H9 (cell line): ENCODE measurements at regions not wholly inside any gene's neighbourhood (a gene's known extent, or its start where the extent isn't known, plus 50 kb on each side); places are given as distances from the start of the nearest gene placed in this dataset.

ENCODE experiments used
- DNase-seq: peaks from one replicate; pipeline ENCODE4 v3.0.0-alpha.2; 2017
- H2AFZ ChIP-seq: one replicate; pipeline ENCODE4 v1.6.1; 2013; ENCODE audit warnings: mild to moderate bottlenecking, low read length, control low read depth, moderate library complexity
- H2AK5ac ChIP-seq: 2 replicates; pipeline ENCODE4 v1.6.1; 2013; ENCODE audit warnings: low read length, control low read depth, mixed read lengths; ENCODE audit not compliant: insufficient read length
- H2BK120ac ChIP-seq: one replicate; pipeline ENCODE4 v1.6.1; 2013; ENCODE audit warnings: low read depth, mild to moderate bottlenecking, low read length, control low read depth, inconsistent platforms; ENCODE audit not compliant: poor library complexity, severe bottlenecking
- H2BK12ac ChIP-seq: 2 replicates; pipeline ENCODE4 v1.6.1; 2013; ENCODE audit warnings: low read length, control low read depth, mixed read lengths, low read depth; ENCODE audit not compliant: insufficient read length
- H2BK15ac ChIP-seq: 2 replicates; pipeline ENCODE4 v1.6.1; 2013; ENCODE audit warnings: low read depth, low read length, control low read depth
- H2BK20ac ChIP-seq: one replicate; pipeline ENCODE4 v1.6.1; 2013; ENCODE audit warnings: low read depth, mild to moderate bottlenecking, low read length, control low read depth, inconsistent platforms; ENCODE audit not compliant: poor library complexity, severe bottlenecking
- H2BK5ac ChIP-seq: 2 replicates; pipeline ENCODE4 v1.6.1; 2013; ENCODE audit warnings: low read length, control low read depth, mixed read lengths; ENCODE audit not compliant: insufficient read length
- H3K14ac ChIP-seq: 2 replicates; pipeline ENCODE4 v1.6.1; 2013; ENCODE audit warnings: low read length, control low read depth; ENCODE audit not compliant: insufficient read depth
- H3K18ac ChIP-seq: 2 replicates; pipeline ENCODE4 v1.6.1; 2013; ENCODE audit warnings: low read depth, mild to moderate bottlenecking, mixed read lengths, low read length, control low read depth; ENCODE audit not compliant: insufficient read length
- H3K23ac ChIP-seq: 2 replicates; pipeline ENCODE4 v1.6.1; 2013; ENCODE audit warnings: low read length, control low read depth, mixed read lengths, low read depth; ENCODE audit not compliant: insufficient read length
- H3K23me2 ChIP-seq: 2 replicates; pipeline ENCODE4 v1.6.1; 2013; ENCODE audit warnings: low read depth, mild to moderate bottlenecking, mixed read lengths, low read length, control low read depth; ENCODE audit not compliant: insufficient read length, poor library complexity, severe bottlenecking
- H3K27ac ChIP-seq: 2 replicates; pipeline ENCODE4 v1.5.1; 2013; ENCODE audit warnings: low read length, control low read depth, mixed read lengths, low read depth; ENCODE audit not compliant: insufficient read length
- H3K27me3 ChIP-seq: 2 replicates; pipeline ENCODE4 v1.6.1; 2013; ENCODE audit warnings: low read length, control low read depth, inconsistent platforms; ENCODE audit not compliant: insufficient read depth
- H3K4ac ChIP-seq: 2 replicates; pipeline ENCODE4 v1.6.1; 2013; ENCODE audit warnings: low read depth, mild to moderate bottlenecking, control low read depth, inconsistent platforms, low read length, moderate library complexity
- H3K4me1 ChIP-seq: 2 replicates; pipeline ENCODE4 v1.6.1; 2013; ENCODE audit warnings: low read length, control low read depth, inconsistent platforms; ENCODE audit not compliant: insufficient read depth
- H3K4me2 ChIP-seq: 2 replicates; pipeline ENCODE4 v1.6.1; 2013; ENCODE audit warnings: low read length, control low read depth, mixed read lengths; ENCODE audit not compliant: insufficient read length, insufficient read depth
- H3K56ac ChIP-seq: 2 replicates; pipeline ENCODE4 v1.6.1; 2013; ENCODE audit warnings: low read depth, mild to moderate bottlenecking, mixed read lengths, low read length, control low read depth; ENCODE audit not compliant: insufficient read length
- H3K79me1 ChIP-seq: 2 replicates; pipeline ENCODE4 v1.6.1; 2013; ENCODE audit warnings: low read depth, mild to moderate bottlenecking, moderate library complexity, low read length, control low read depth, inconsistent platforms; ENCODE audit not compliant: insufficient read depth, poor library complexity, severe bottlenecking
- H3K79me2 ChIP-seq: 2 replicates; pipeline ENCODE4 v1.6.1; 2013; ENCODE audit warnings: low read length, control low read depth, inconsistent platforms; ENCODE audit not compliant: insufficient read depth
- H3K9ac ChIP-seq: 2 replicates; pipeline ENCODE4 v1.6.1; 2013; ENCODE audit warnings: low read length, control low read depth, mixed read lengths; ENCODE audit not compliant: insufficient read length; ENCODE audit errors: extremely low read depth
- H3K9me3 ChIP-seq: one replicate; pipeline ENCODE4 v1.6.1; 2013; ENCODE audit warnings: low read depth, low read length, inconsistent platforms; ENCODE audit not compliant: control insufficient read depth
- H3T11ph ChIP-seq: one replicate; pipeline ENCODE4 v1.6.1; 2013; ENCODE audit warnings: mild to moderate bottlenecking, low read length, control low read depth, inconsistent platforms
- H4K20me1 ChIP-seq: one replicate; pipeline ENCODE4 v1.6.1; 2013; ENCODE audit not compliant: control insufficient read depth, insufficient read length, insufficient read depth
- H4K5ac ChIP-seq: 2 replicates; pipeline ENCODE4 v1.6.1; 2013; ENCODE audit warnings: low read depth, mild to moderate bottlenecking, mixed read lengths, low read length, control low read depth; ENCODE audit not compliant: insufficient read length
- H4K8ac ChIP-seq: replicated peaks from 2 replicates; pipeline ENCODE4 v1.6.1; 2013; ENCODE audit warnings: low read length, control low read depth, mixed read lengths, low read depth; ENCODE audit not compliant: insufficient read length
- H4K91ac ChIP-seq: 2 replicates; pipeline ENCODE4 v1.6.1; 2013; ENCODE audit warnings: low read depth, mild to moderate bottlenecking, moderate library complexity, mixed read lengths, low read length, control low read depth; ENCODE audit not compliant: insufficient read length
- H3K27ac Mint-ChIP-seq, 3 experiments: 2 replicates in 2 of 3; 3 replicates in 1 of 3; pipeline ENCODE4 v1.8.0; 2020 to 2021; ENCODE audit warnings: mixed read lengths in 3 of 3, mild to moderate bottlenecking in 1 of 3, moderate library complexity in 1 of 3
- H3K27me3 Mint-ChIP-seq: 2 replicates; pipeline ENCODE4 v1.8.0; 2021; ENCODE audit warnings: low read depth, mild to moderate bottlenecking, moderate library complexity, mixed read lengths
- H3K36me3 Mint-ChIP-seq, 3 experiments: 2 replicates in 2 of 3; 3 replicates in 1 of 3; pipeline ENCODE4 v1.8.0; 2020 to 2021; ENCODE audit warnings: low read depth in 3 of 3, mixed read lengths in 3 of 3; ENCODE audit not compliant: insufficient read depth in 1 of 3
- H3K4me1 Mint-ChIP-seq, 2 experiments: 2 replicates each; pipeline ENCODE4 v1.8.0; 2020; ENCODE audit warnings: mixed read lengths in 2 of 2
- H3K4me3 Mint-ChIP-seq, 2 experiments: 2 replicates in 1 of 2; 3 replicates in 1 of 2; pipeline ENCODE4 v1.8.0; 2020 to 2021; ENCODE audit warnings: mild to moderate bottlenecking in 2 of 2, mixed read lengths in 2 of 2, moderate library complexity in 1 of 2
- H3K9me3 Mint-ChIP-seq, 2 experiments: 2 replicates in 1 of 2; 3 replicates in 1 of 2; pipeline ENCODE4 v1.8.0; 2020; ENCODE audit warnings: mild to moderate bottlenecking in 2 of 2, mixed read lengths in 2 of 2, moderate library complexity in 1 of 2
- CTCF ChIP-seq: fragments of 200-600 bp; sonication (generic); conservative IDR thresholded peaks from 3 replicates; pipeline ENCODE4 v1.8.0; 2021; ENCODE audit warnings: antibody characterized with exemption, mild to moderate bottlenecking
- WGBS: extraction: QIAGEN DNeasy Blood & Tissue Kit; methylation state at CpG from one replicate; pipeline ENCODE4 v1.1.7; 2013; ENCODE audit warnings: missing lambda C conversion rate, low lambda C conversion rate, mixed read lengths; ENCODE audit not compliant: insufficient read length; ENCODE audit errors: extremely low coverage; 5-methylcytosine and 5-hydroxymethylcytosine counted together

GRCh38 chr6:67045076-67045475 lies 1338.0 kb upstream of the EYS start:
- Histone ChIP-seq H2BK12ac (no peak overlapping the region), H2BK120ac (no peak overlapping the region), H3K56ac (no peak overlapping the region), H3T11ph (no peak overlapping the region), H3K4me2 (no peak overlapping the region), H3K4ac (no peak overlapping the region), H3K23me2 (no peaks in the 10 kb centered on the region), H2AK5ac (no peak overlapping the region), H2AFZ (no peak overlapping the region), H2BK15ac (no peak overlapping the region), H3K23ac (no peak overlapping the region), H4K91ac (no peak overlapping the region), H3K27ac (no peak overlapping the region), H3K18ac (no peak overlapping the region), H4K8ac (no peak overlapping the region), H3K14ac (no peak overlapping the region), H3K27me3 (no peaks in the 10 kb centered on the region), H3K9me3 (no peaks in the 10 kb centered on the region), H3K4me1 (no peaks in the 10 kb centered on the region), H2BK5ac (no peak overlapping the region), H3K79me2 (no peaks in the 10 kb centered on the region), H4K5ac (no peak overlapping the region), H3K9ac (no peak overlapping the region), H2BK20ac (no peak overlapping the region), H3K79me1 (no peaks in the 10 kb centered on the region), H4K20me1 (no peaks in the 10 kb centered on the region)
- H3K27ac Mint-ChIP-seq, result no peak overlapping the region
- TF ChIP-seq CTCF, result no peak
- no peak for DNase-seq
- no peaks in the 10 kb centered on the region for H3K9me3 Mint-ChIP-seq
- no peaks in the 10 kb centered on the region for H3K4me1 Mint-ChIP-seq
- WGBS, result no CpG with 5 or more reads among the region's 3 CpGs
- H3K4me3 Mint-ChIP-seq, result no peak overlapping the region
- H3K27me3 Mint-ChIP-seq, result no peaks in the 10 kb centered on the region
- H3K36me3 Mint-ChIP-seq, result no peaks in the 10 kb centered on the region
